Liver (tissue), 3 donors: ENCODE measurements at regions not wholly inside any gene's neighbourhood (a gene's known extent, or its start where the extent isn't known, plus 50 kb on each side); places are given as distances from the start of the nearest gene placed in this dataset.

Experiments used
- GABPA ChIP-seq, 2 donors: IDR thresholded peaks in 1 of 2; conservative IDR thresholded peaks in 1 of 2; 2 replicates each; pipeline ENCODE4 v1.6.1; 2016; ENCODE audit warnings: antibody characterized with exemption in 2 of 2, mild to moderate bottlenecking in 1 of 2, moderate library complexity in 1 of 2
- JUND ChIP-seq, 2 donors: IDR thresholded peaks; 2 replicates each; pipeline ENCODE4 v1.6.1; 2016; ENCODE audit warnings: antibody characterized with exemption in 2 of 2
- RAD21 ChIP-seq, 2 donors: IDR thresholded peaks; 2 replicates each; pipeline ENCODE4 v1.6.1; 2016; ENCODE audit warnings: antibody characterized with exemption in 2 of 2, mild to moderate bottlenecking in 2 of 2
- SP1 ChIP-seq: IDR thresholded peaks from 2 replicates; pipeline ENCODE4 v1.6.1; 2018; ENCODE audit warnings: antibody characterized with exemption, mild to moderate bottlenecking
- TAF1 ChIP-seq: conservative IDR thresholded peaks from 2 replicates; pipeline ENCODE4 v1.6.1; 2016; ENCODE audit warnings: antibody characterized with exemption, mild to moderate bottlenecking
- TF ChIP-seq, protein P1 (sequence below): fragments of 150-350 bp; IDR thresholded peaks from 2 replicates; pipeline ENCODE4 v1.5.1; 2017; ENCODE audit warnings: improper control_type of control experiment, low read depth, low read length; ENCODE audit not compliant: missing input control
- TF ChIP-seq, protein P2 (sequence below): IDR thresholded peaks from 2 replicates; pipeline ENCODE4 v1.6.1; 2016; ENCODE audit warnings: antibody characterized with exemption
- TF ChIP-seq, protein P3 (sequence below): IDR thresholded peaks from 2 replicates; pipeline ENCODE4 v1.6.1; 2016; ENCODE audit warnings: antibody characterized with exemption
- donor health status: healthy.
- donor health status: healthy.

DNA sequence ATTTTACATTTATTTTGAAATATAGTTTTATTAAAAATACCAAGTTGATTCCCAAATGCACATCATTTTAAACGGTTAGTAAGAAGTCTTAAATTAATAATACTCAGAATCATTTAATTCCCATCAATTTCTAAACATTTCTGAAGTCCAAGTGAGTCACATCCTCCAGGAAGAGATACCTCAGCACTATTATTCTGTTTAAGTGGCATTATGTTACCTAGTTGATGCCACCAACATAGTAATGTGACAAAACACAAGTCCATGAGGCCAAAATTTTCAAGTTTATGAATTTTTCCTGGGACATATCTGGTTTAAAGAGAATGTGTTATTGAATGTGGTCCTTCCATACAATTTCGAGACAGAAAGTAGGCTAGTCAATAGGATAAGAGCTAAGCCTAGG lies 1348.3 kb upstream of the CDH9 start:
- TF ChIP-seq, protein P1, sequence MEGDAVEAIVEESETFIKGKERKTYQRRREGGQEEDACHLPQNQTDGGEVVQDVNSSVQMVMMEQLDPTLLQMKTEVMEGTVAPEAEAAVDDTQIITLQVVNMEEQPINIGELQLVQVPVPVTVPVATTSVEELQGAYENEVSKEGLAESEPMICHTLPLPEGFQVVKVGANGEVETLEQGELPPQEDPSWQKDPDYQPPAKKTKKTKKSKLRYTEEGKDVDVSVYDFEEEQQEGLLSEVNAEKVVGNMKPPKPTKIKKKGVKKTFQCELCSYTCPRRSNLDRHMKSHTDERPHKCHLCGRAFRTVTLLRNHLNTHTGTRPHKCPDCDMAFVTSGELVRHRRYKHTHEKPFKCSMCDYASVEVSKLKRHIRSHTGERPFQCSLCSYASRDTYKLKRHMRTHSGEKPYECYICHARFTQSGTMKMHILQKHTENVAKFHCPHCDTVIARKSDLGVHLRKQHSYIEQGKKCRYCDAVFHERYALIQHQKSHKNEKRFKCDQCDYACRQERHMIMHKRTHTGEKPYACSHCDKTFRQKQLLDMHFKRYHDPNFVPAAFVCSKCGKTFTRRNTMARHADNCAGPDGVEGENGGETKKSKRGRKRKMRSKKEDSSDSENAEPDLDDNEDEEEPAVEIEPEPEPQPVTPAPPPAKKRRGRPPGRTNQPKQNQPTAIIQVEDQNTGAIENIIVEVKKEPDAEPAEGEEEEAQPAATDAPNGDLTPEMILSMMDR, result no peak
- TF ChIP-seq SP1, result no peak
- TF ChIP-seq, protein P2, sequence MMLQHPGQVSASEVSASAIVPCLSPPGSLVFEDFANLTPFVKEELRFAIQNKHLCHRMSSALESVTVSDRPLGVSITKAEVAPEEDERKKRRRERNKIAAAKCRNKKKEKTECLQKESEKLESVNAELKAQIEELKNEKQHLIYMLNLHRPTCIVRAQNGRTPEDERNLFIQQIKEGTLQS, result no peak
- TF ChIP-seq GABPA (IDR thresholded peaks at IDR 0.05 in 1 of 2, conservative IDR thresholded peaks at IDR 0.05 in 1 of 2), result no peak
- TF ChIP-seq RAD21 (IDR thresholded peaks at IDR 0.05), result no peak
- no peak for TF ChIP-seq JUND (IDR thresholded peaks at IDR 0.05)
- TF ChIP-seq, protein P3, sequence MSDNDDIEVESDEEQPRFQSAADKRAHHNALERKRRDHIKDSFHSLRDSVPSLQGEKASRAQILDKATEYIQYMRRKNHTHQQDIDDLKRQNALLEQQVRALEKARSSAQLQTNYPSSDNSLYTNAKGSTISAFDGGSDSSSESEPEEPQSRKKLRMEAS, result no peak
- no peak for TF ChIP-seq TAF1
